Endodermal cell (in vitro differentiated cells): ENCODE measurements at regions not wholly inside any gene's neighbourhood (a gene's known extent, or its start where the extent isn't known, plus 50 kb on each side); places are given as distances from the start of the nearest gene placed in this dataset.

Source experiments
- DNase-seq: peaks from one replicate; pipeline ENCODE4 v3.0.0-alpha.2; 2017
- H3K27ac ChIP-seq: 2 replicates; pipeline ENCODE4 v1.5.1; 2013; ENCODE audit warnings: mild to moderate bottlenecking, low read depth, low read length, moderate library complexity
- H3K27me3 ChIP-seq: 2 replicates; pipeline ENCODE4 v1.6.1; 2013; ENCODE audit warnings: mild to moderate bottlenecking, low read length, moderate library complexity; ENCODE audit not compliant: insufficient read depth, control insufficient read depth, poor library complexity, severe bottlenecking
- H3K36me3 ChIP-seq: 2 replicates; pipeline ENCODE4 v1.7.0; 2013; ENCODE audit warnings: mild to moderate bottlenecking, low read length, moderate library complexity; ENCODE audit not compliant: control insufficient read depth, insufficient read depth
- H3K4me1 ChIP-seq: one replicate; pipeline ENCODE4 v1.7.0; 2013; ENCODE audit warnings: low read length; ENCODE audit not compliant: control insufficient read depth, insufficient read depth
- H3K4me3 ChIP-seq: 2 replicates; pipeline ENCODE4 v1.5.1; 2013; ENCODE audit warnings: mild to moderate bottlenecking, low read length, moderate library complexity
- H3K9ac ChIP-seq: 2 replicates; pipeline ENCODE4 v1.6.1; 2013; ENCODE audit warnings: mild to moderate bottlenecking, low read length, moderate library complexity; ENCODE audit not compliant: poor library complexity, severe bottlenecking; ENCODE audit errors: extremely low read depth
- H3K9me3 ChIP-seq: 2 replicates; pipeline ENCODE4 v1.6.1; 2013; ENCODE audit warnings: mild to moderate bottlenecking, low read length, moderate library complexity; ENCODE audit not compliant: control insufficient read depth
- H3K27ac Mint-ChIP-seq: 2 replicates; pipeline ENCODE4 v1.8.0; 2020; ENCODE audit warnings: mixed read lengths
- H3K27me3 Mint-ChIP-seq: 2 replicates; pipeline ENCODE4 v1.8.0; 2021; ENCODE audit warnings: mild to moderate bottlenecking, mixed read lengths; ENCODE audit not compliant: insufficient read depth
- H3K36me3 Mint-ChIP-seq: 2 replicates; pipeline ENCODE4 v1.8.0; 2020; ENCODE audit warnings: low read depth, mixed read lengths
- H3K4me1 Mint-ChIP-seq: 2 replicates; pipeline ENCODE4 v1.8.0; 2020; ENCODE audit warnings: mixed read lengths
- H3K4me3 Mint-ChIP-seq: 2 replicates; pipeline ENCODE4 v1.8.0; 2020; ENCODE audit warnings: mild to moderate bottlenecking, moderate library complexity, mixed read lengths
- H3K9me3 Mint-ChIP-seq: 2 replicates; pipeline ENCODE4 v1.8.0; 2020; ENCODE audit warnings: mild to moderate bottlenecking, mixed read lengths
- WGBS, 2 experiments: methylation state at CpG; one replicate each; pipeline versions ENCODE4 v1.1.5 to v1.1.7; 2013; ENCODE audit warnings: missing lambda C conversion rate in 2 of 2, mixed read lengths in 1 of 2; ENCODE audit not compliant: insufficient coverage in 1 of 2, insufficient read length in 1 of 2; 5-methylcytosine and 5-hydroxymethylcytosine counted together
- TF ChIP-seq, protein P1 (sequence below): fragments of 200-600 bp; sonication (generic); conservative IDR thresholded peaks from 2 replicates; pipeline ENCODE4 v1.5.0; 2021; ENCODE audit warnings: antibody characterized with exemption, mild to moderate bottlenecking

DNA sequence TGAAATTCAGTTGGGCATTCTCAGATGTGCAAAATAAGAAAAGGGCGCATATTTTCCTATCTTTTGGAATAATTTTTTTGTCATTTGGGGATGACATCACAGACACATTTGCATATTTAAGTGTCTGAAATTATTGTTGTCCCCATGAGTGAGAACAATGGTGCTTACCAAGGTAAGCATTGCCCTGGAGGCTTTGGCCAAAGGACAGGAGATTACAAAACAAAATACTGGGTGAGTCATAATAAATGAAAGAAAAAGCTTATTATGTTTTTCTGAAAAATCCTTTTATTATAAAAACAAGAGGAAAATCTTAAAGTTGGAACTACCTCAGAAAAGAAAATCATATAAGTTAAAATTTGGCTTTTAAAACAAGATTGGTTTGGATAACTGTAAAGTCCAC lies 254.9 kb downstream of the BTG1 start:
- Mint-ChIP-seq H3K27ac (no peak overlapping the region), H3K27me3 (no peaks in the 10 kb centered on the region), H3K36me3 (no peaks in the 10 kb centered on the region), H3K4me1 (no peaks in the 10 kb centered on the region), H3K9me3 (no peaks in the 10 kb centered on the region), H3K4me3 (no peak overlapping the region)
- Histone ChIP-seq H3K27ac (no peak overlapping the region), H3K36me3 (no peaks in the 10 kb centered on the region), H3K4me3 (no peak overlapping the region), H3K27me3 (no peaks in the 10 kb centered on the region), H3K9me3 (no peaks in the 10 kb centered on the region), H3K9ac (no peak overlapping the region), H3K4me1 (peaks cover 3% of the 10 kb centered on the region)
- 100% methylated on average over 1 of the region's 1 CpG for WGBS, 2 experiments
- TF ChIP-seq, protein P1, sequence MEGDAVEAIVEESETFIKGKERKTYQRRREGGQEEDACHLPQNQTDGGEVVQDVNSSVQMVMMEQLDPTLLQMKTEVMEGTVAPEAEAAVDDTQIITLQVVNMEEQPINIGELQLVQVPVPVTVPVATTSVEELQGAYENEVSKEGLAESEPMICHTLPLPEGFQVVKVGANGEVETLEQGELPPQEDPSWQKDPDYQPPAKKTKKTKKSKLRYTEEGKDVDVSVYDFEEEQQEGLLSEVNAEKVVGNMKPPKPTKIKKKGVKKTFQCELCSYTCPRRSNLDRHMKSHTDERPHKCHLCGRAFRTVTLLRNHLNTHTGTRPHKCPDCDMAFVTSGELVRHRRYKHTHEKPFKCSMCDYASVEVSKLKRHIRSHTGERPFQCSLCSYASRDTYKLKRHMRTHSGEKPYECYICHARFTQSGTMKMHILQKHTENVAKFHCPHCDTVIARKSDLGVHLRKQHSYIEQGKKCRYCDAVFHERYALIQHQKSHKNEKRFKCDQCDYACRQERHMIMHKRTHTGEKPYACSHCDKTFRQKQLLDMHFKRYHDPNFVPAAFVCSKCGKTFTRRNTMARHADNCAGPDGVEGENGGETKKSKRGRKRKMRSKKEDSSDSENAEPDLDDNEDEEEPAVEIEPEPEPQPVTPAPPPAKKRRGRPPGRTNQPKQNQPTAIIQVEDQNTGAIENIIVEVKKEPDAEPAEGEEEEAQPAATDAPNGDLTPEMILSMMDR: no peak
- DNase-seq: no peak

DNA sequence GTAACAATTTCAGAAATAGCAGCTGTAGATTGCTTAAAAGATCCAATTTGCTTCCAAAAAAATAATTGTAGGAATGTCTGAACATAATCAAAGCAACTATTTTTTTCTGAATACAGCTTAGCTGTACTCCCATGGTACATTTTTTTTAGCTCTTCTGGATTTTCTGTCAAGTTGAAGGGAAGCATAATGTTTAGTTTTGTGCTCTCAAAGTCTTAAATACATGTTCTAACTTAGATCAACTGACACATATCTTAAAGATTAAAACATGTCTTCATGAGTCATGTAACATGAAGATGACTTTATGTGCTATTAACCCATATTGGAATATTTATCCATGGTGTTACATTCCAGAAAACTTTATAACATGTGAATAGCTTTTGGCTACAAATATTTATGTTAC lies 255.7 kb downstream of the BTG1 start:
- H3K9ac ChIP-seq: no peak overlapping the region
- no peaks in the 10 kb centered on the region for H3K9me3 Mint-ChIP-seq

DNA sequence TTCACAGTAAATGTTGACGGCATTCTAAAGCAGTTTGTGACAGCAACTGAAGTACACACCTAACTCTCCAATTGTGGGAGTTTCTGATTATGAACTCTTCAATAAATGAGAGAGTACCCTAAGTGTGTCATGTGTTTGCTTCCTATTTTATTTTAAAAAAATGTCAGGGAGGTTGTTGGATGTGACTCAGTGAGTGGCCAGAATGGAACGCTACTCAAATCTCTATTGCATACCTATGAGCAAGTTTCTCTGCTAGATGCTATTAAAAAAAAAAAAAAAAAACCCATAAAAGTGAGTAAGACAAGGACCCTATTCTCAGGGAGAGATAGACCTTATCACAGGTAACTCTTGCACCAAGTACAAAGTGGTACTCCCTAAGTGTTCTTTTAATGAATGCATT lies 256.6 kb downstream of the BTG1 start:
- no peak overlapping the region for H3K27ac Mint-ChIP-seq
- no peak overlapping the region for H3K9ac ChIP-seq
- H3K4me1 Mint-ChIP-seq: no peaks in the 10 kb centered on the region
- no peak overlapping the region for H3K27ac ChIP-seq
- TF ChIP-seq, protein P1: no peak
- no peaks in the 10 kb centered on the region for H3K9me3 Mint-ChIP-seq
- 90 to 97% methylated on average over 1 to 2 of the region's 2 CpGs for WGBS, 2 experiments
- H3K27me3 ChIP-seq: no peaks in the 10 kb centered on the region
- peaks cover 3% of the 10 kb centered on the region for H3K4me1 ChIP-seq
- H3K36me3 Mint-ChIP-seq: no peaks in the 10 kb centered on the region
- no peaks in the 10 kb centered on the region for H3K27me3 Mint-ChIP-seq
- no peak for DNase-seq
- H3K9me3 ChIP-seq: no peaks in the 10 kb centered on the region
- H3K4me3 Mint-ChIP-seq: no peak overlapping the region
- no peaks in the 10 kb centered on the region for H3K36me3 ChIP-seq
- no peak overlapping the region for H3K4me3 ChIP-seq

More for the DNA sequence above, 255.7 kb downstream of the BTG1 start:
- H3K4me1 Mint-ChIP-seq: no peaks in the 10 kb centered on the region
- Histone ChIP-seq H3K4me1 (peaks cover 3% of the 10 kb centered on the region), H3K36me3 (no peaks in the 10 kb centered on the region), H3K27me3 (no peaks in the 10 kb centered on the region), H3K9me3 (no peaks in the 10 kb centered on the region), H3K4me3 (no peak overlapping the region), H3K27ac (no peak overlapping the region)
- TF ChIP-seq, protein P1: no peak
- DNase-seq: no peak
- H3K36me3 Mint-ChIP-seq: no peaks in the 10 kb centered on the region
- no peak overlapping the region for H3K4me3 Mint-ChIP-seq
- no peaks in the 10 kb centered on the region for H3K27me3 Mint-ChIP-seq
- H3K27ac Mint-ChIP-seq: no peak overlapping the region
